Mesenchymal stem cell (in vitro differentiated cells and primary cell): ENCODE measurements at regions not wholly inside any gene's neighbourhood (a gene's known extent, or its start where the extent isn't known, plus 50 kb on each side); places are given as distances from the start of the nearest gene placed in this dataset.

ENCODE experiments used
- DNase-seq: peaks from one replicate; pipeline ENCODE4 v3.0.0-alpha.2; 2013
- H2AFZ ChIP-seq: one replicate; pipeline ENCODE4 v1.6.1; 2013; ENCODE audit warnings: low read depth, mild to moderate bottlenecking, control low read depth, inconsistent platforms, low read length, moderate library complexity
- H2AK5ac ChIP-seq: 2 replicates; pipeline ENCODE4 v1.6.1; 2013; ENCODE audit warnings: low read length, moderate library complexity, mild to moderate bottlenecking, inconsistent platforms; ENCODE audit not compliant: severe bottlenecking
- H2BK120ac ChIP-seq: one replicate; pipeline ENCODE4 v1.6.1; 2013; ENCODE audit warnings: low read depth, mild to moderate bottlenecking, inconsistent platforms, low read length, moderate library complexity
- H2BK12ac ChIP-seq, 2 experiments: one replicate each; pipeline ENCODE4 v1.6.1; 2013; ENCODE audit warnings: inconsistent platforms in 2 of 2, low read length in 2 of 2, mild to moderate bottlenecking in 2 of 2, moderate library complexity in 2 of 2, control low read depth in 1 of 2
- H2BK15ac ChIP-seq: one replicate; pipeline ENCODE4 v1.6.1; 2013; ENCODE audit warnings: mild to moderate bottlenecking, low read depth, inconsistent platforms; ENCODE audit not compliant: poor library complexity, severe bottlenecking
- H2BK5ac ChIP-seq: 2 replicates; pipeline ENCODE4 v1.6.1; 2013; ENCODE audit warnings: low read depth, mild to moderate bottlenecking, low read length, control low read depth, inconsistent platforms; ENCODE audit not compliant: poor library complexity, severe bottlenecking
- H3K14ac ChIP-seq, 2 experiments: one replicate each; pipeline ENCODE4 v1.6.1; 2013; ENCODE audit warnings: inconsistent platforms in 2 of 2, low read length in 2 of 2, control low read depth in 1 of 2, mild to moderate bottlenecking in 1 of 2, moderate library complexity in 1 of 2
- H3K18ac ChIP-seq, 2 experiments: one replicate each; pipeline ENCODE4 v1.6.1; 2013; ENCODE audit warnings: inconsistent platforms in 2 of 2, low read length in 2 of 2, control low read depth in 1 of 2, low read depth in 1 of 2, mild to moderate bottlenecking in 1 of 2
- H3K23ac ChIP-seq, 2 experiments: one replicate each; pipeline ENCODE4 v1.6.1; 2013; ENCODE audit warnings: inconsistent platforms in 2 of 2, low read length in 2 of 2, mild to moderate bottlenecking in 2 of 2, moderate library complexity in 2 of 2, control low read depth in 1 of 2
- H3K27ac ChIP-seq: 2 replicates; pipeline ENCODE4 v1.5.1; 2013; ENCODE audit warnings: mild to moderate bottlenecking, moderate library complexity, low read length, control low read depth, inconsistent platforms; ENCODE audit not compliant: poor library complexity, severe bottlenecking
- H3K27me3 ChIP-seq, 2 experiments: 2 replicates each; pipeline versions ENCODE4 v1.6.1 to v1.7.0; 2013; ENCODE audit warnings: low read length in 2 of 2, mild to moderate bottlenecking in 2 of 2, moderate library complexity in 2 of 2, control low read depth in 1 of 2, inconsistent platforms in 1 of 2; ENCODE audit not compliant: control insufficient read depth in 1 of 2, insufficient read depth in 1 of 2
- H3K36me3 ChIP-seq, 2 experiments: 2 replicates each; pipeline versions ENCODE4 v1.6.1 to v1.7.0; 2013; ENCODE audit warnings: low read length in 2 of 2, control low read depth in 1 of 2, inconsistent platforms in 1 of 2, low read depth in 1 of 2, mild to moderate bottlenecking in 1 of 2; ENCODE audit not compliant: insufficient read depth in 2 of 2, control insufficient read depth in 1 of 2
- H3K4ac ChIP-seq, 2 experiments: one replicate each; pipeline ENCODE4 v1.6.1; 2013; ENCODE audit warnings: inconsistent platforms in 2 of 2, low read length in 2 of 2, mild to moderate bottlenecking in 2 of 2, moderate library complexity in 2 of 2, control low read depth in 1 of 2, low read depth in 1 of 2
- H3K4me1 ChIP-seq: 2 replicates; pipeline ENCODE4 v1.6.1; 2013; ENCODE audit warnings: low read depth, low read length, control low read depth; ENCODE audit not compliant: control insufficient read depth, insufficient read depth
- H3K4me2 ChIP-seq: 2 replicates; pipeline ENCODE4 v1.6.1; 2013; ENCODE audit warnings: low read length, mild to moderate bottlenecking, inconsistent platforms; ENCODE audit not compliant: poor library complexity, severe bottlenecking
- H3K4me3 ChIP-seq, 2 experiments: 2 replicates each; pipeline versions ENCODE4 v1.5.1 to v1.7.0; 2013; ENCODE audit warnings: low read length in 2 of 2, mild to moderate bottlenecking in 2 of 2, control low read depth in 1 of 2, low read depth in 1 of 2; ENCODE audit not compliant: insufficient read depth in 1 of 2
- H3K79me1 ChIP-seq: replicated peaks from 2 replicates; pipeline ENCODE4 v1.6.1; 2013; ENCODE audit warnings: mild to moderate bottlenecking, control low read depth, low read length, inconsistent platforms; ENCODE audit not compliant: poor library complexity, severe bottlenecking
- H3K9ac ChIP-seq: 2 replicates; pipeline ENCODE4 v1.7.0; 2013; ENCODE audit warnings: mild to moderate bottlenecking, low read length, moderate library complexity
- H3K9me3 ChIP-seq: 2 replicates; pipeline ENCODE4 v1.7.0; 2013; ENCODE audit warnings: mild to moderate bottlenecking, low read length; ENCODE audit not compliant: control insufficient read depth
- H4K8ac ChIP-seq: one replicate; pipeline ENCODE4 v1.6.1; 2013; ENCODE audit warnings: inconsistent platforms, mild to moderate bottlenecking, low read length, moderate library complexity
- H4K91ac ChIP-seq: one replicate; pipeline ENCODE4 v1.6.1; 2013; ENCODE audit warnings: mild to moderate bottlenecking, low read length, inconsistent platforms
- WGBS: methylation state at CpG from one replicate; pipeline ENCODE4 v1.1.7; 2013; ENCODE audit warnings: mixed read lengths; 5-methylcytosine and 5-hydroxymethylcytosine counted together

GRCh38 chr3:5063724-5064123 lies 58.4 kb upstream of the ARL8B start:
- H3K4me2 ChIP-seq = no peak overlapping the region
- H3K4ac ChIP-seq = no peak overlapping the region
- no peaks in the 10 kb centered on the region for H3K4me1 ChIP-seq
- no peak overlapping the region for H3K9ac ChIP-seq
- H4K8ac ChIP-seq = no peak overlapping the region
- WGBS = 92% methylated on average over 6 of the region's 6 CpGs
- no peak for DNase-seq
- H3K18ac ChIP-seq = no peak overlapping the region
- no peak overlapping the region for H3K23ac ChIP-seq
- no peak overlapping the region for H2BK15ac ChIP-seq
- H3K79me1 ChIP-seq = no peaks in the 10 kb centered on the region
- H2BK12ac ChIP-seq = no peak overlapping the region
- no peak overlapping the region for H3K27ac ChIP-seq
- no peaks in the 10 kb centered on the region for H3K36me3 ChIP-seq
- no peak overlapping the region for H2BK120ac ChIP-seq
- H2AFZ ChIP-seq = no peak overlapping the region
- peaks cover 9 to 10% of the 10 kb centered on the region in 2 experiments for H3K27me3 ChIP-seq
- no peak overlapping the region for H3K14ac ChIP-seq
- H3K4me3 ChIP-seq = no peak overlapping the region
- H3K9me3 ChIP-seq = no peaks in the 10 kb centered on the region
- H4K91ac ChIP-seq = no peak overlapping the region
- no peak overlapping the region for H2BK5ac ChIP-seq
- no peak overlapping the region for H2AK5ac ChIP-seq

GRCh38 chr3:5068531-5069050 lies 53.5 kb upstream of the ARL8B start:
- H3K4me1 ChIP-seq = peaks cover 2% of the 10 kb centered on the region
- no peak overlapping the region for H2BK120ac ChIP-seq
- no peak overlapping the region for H3K18ac ChIP-seq
- no peak overlapping the region for H2AK5ac ChIP-seq
- no peak overlapping the region for H4K91ac ChIP-seq
- H3K9ac ChIP-seq = no peak overlapping the region
- DNase-seq = no peak
- H3K36me3 ChIP-seq = no peaks in the 10 kb centered on the region
- H3K27me3 ChIP-seq = peaks cover 10 to 11% of the 10 kb centered on the region in 2 experiments
- H2BK12ac ChIP-seq = no peak overlapping the region
- H3K9me3 ChIP-seq = no peaks in the 10 kb centered on the region
- no peak overlapping the region for H3K27ac ChIP-seq
- no peak overlapping the region for H3K23ac ChIP-seq
- no peak overlapping the region for H2BK15ac ChIP-seq
- no peaks in the 10 kb centered on the region for H3K79me1 ChIP-seq
- H3K4ac ChIP-seq = no peak overlapping the region
- H3K14ac ChIP-seq = no peak overlapping the region
- H2BK5ac ChIP-seq = no peak overlapping the region
- no peak overlapping the region for H2AFZ ChIP-seq
- H4K8ac ChIP-seq = no peak overlapping the region
- H3K4me2 ChIP-seq = no peak overlapping the region
- WGBS = 93% methylated on average over 13 of the region's 14 CpGs
- no peak overlapping the region for H3K4me3 ChIP-seq

DNA sequence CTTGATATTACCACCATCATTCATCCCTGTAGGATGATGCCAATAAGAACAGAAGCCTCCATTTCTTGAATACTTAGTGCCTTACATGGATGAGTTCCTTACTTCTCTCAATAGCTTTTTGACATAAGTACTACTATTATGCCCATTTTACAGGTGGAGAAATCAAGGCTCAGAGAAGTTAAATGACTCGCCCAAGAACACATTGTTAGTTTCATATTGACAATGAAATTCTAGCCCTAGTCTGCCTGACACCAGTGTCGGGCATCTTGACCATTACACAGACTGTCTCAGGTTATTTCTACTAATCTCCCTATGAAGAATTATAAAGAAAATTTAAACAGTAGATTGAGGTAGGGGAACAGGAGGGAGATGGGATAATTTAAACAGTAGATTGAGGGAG lies 52.5 kb upstream of the ARL8B start:
- Histone ChIP-seq H2BK12ac (no peak overlapping the region), H2BK15ac (no peak overlapping the region), H2AFZ (no peak overlapping the region), H3K9ac (no peak overlapping the region), H3K36me3 (no peaks in the 10 kb centered on the region), H4K8ac (no peak overlapping the region), H3K4me1 (peaks cover 2% of the 10 kb centered on the region), H2BK120ac (no peak overlapping the region), H3K18ac (no peak overlapping the region), H3K14ac (no peak overlapping the region), H3K4me3 (no peak overlapping the region), H3K9me3 (no peaks in the 10 kb centered on the region), H3K4me2 (no peak overlapping the region), H3K23ac (no peak overlapping the region), H4K91ac (no peak overlapping the region), H2AK5ac (no peak overlapping the region), H3K4ac (no peak overlapping the region), H3K27ac (no peak overlapping the region), H3K79me1 (no peaks in the 10 kb centered on the region), H2BK5ac (no peak overlapping the region), H3K27me3 (peaks cover 10 to 11% of the 10 kb centered on the region in 2 experiments)
- WGBS = 77% methylated on average over 1 of the region's 2 CpGs
- DNase-seq = no peak

DNA sequence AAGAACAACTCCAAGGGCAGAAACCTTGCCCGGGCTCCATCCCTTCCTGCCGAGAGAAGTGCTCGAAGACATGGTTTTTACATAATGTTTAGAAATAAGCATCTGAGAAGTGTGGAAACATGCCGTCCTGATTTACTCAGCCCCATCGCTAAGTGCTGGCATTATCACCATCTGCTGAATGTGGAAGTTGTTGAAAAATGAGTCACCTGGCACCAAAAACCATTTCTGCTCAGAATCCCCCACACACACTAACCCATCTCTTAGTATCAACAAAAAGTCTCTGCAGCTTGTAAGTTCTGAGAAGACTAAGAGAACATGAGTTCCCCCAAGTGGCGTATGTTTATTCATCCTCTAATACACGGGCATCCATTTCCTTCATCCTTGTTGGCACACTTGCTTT lies 51.0 kb upstream of the ARL8B start:
- Histone ChIP-seq H3K4ac (no peak overlapping the region), H4K8ac (no peak overlapping the region)

More for the DNA sequence above, 51.0 kb upstream of the ARL8B start:
- no peaks in the 10 kb centered on the region for H3K9me3 ChIP-seq
- H2AFZ ChIP-seq = no peak overlapping the region
- no peak overlapping the region for H2BK120ac ChIP-seq
- H3K79me1 ChIP-seq = no peaks in the 10 kb centered on the region
- H3K27me3 ChIP-seq = peaks cover 10 to 11% of the 10 kb centered on the region in 2 experiments
- no peak overlapping the region for H2BK15ac ChIP-seq
- no peak overlapping the region for H2BK12ac ChIP-seq
- no peak overlapping the region for H3K9ac ChIP-seq
- no peak overlapping the region for H3K4me2 ChIP-seq
- H3K4me3 ChIP-seq = no peak overlapping the region
- H3K27ac ChIP-seq = no peak overlapping the region
- peaks cover 2% of the 10 kb centered on the region for H3K4me1 ChIP-seq
- no peak overlapping the region for H3K14ac ChIP-seq
- no peaks in the 10 kb centered on the region for H3K36me3 ChIP-seq
- no peak overlapping the region for H2BK5ac ChIP-seq
- H3K23ac ChIP-seq = no peak overlapping the region
- peak overlapping the region; percentile 27 for H4K91ac ChIP-seq
- no peak overlapping the region for H3K18ac ChIP-seq
- H2AK5ac ChIP-seq = no peak overlapping the region
- no peak for DNase-seq
- WGBS = 75% methylated on average over 7 of the region's 7 CpGs
